ENCODE measurements at regions not wholly inside any gene's neighbourhood (a gene's known extent, or its start where the extent isn't known, plus 50 kb on each side); places are given as distances from the start of the nearest gene placed in this dataset.

DNA sequence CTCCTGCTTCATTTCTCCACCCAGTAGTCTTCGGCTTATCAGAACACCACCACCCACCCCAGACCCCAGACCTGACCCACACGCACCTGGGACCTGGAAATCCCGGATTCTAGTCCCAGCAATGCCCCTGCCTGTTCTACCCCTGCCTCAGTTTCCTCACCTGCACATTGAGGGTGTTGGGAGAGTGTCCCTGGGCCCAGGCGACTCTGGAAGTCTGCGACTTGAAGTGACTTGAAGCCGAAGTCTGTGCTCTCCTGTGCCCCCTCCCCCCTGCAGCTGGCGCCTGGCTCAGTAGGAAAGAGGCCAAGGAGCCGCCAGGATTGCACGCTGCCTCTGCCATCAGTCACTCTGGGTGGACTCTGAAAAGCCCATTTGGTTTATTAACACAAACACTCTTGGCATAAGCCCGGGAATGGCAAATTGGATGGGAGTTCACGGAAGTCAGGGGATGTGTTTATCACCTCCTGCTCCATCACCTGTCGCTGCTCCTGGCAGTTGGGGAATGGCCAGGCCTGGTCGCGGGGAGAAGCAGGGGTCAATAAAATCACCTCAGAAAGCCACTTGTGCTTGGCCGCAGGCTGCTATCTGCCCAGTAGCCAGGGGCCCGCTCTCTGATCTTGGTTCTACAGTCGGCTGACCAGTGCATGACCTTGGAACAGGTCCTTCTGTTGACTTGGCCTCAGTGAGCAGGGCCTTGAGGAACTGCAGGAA lies 132.7 kb downstream of the ACTL8 start:
- Mint-ChIP-seq H3K9me3 (ENCODE audit: unreplicated experiment) (no peaks in the 10 kb centered on the region), H3K27ac (ENCODE audit: unreplicated experiment) (no peak overlapping the region)

DNA sequence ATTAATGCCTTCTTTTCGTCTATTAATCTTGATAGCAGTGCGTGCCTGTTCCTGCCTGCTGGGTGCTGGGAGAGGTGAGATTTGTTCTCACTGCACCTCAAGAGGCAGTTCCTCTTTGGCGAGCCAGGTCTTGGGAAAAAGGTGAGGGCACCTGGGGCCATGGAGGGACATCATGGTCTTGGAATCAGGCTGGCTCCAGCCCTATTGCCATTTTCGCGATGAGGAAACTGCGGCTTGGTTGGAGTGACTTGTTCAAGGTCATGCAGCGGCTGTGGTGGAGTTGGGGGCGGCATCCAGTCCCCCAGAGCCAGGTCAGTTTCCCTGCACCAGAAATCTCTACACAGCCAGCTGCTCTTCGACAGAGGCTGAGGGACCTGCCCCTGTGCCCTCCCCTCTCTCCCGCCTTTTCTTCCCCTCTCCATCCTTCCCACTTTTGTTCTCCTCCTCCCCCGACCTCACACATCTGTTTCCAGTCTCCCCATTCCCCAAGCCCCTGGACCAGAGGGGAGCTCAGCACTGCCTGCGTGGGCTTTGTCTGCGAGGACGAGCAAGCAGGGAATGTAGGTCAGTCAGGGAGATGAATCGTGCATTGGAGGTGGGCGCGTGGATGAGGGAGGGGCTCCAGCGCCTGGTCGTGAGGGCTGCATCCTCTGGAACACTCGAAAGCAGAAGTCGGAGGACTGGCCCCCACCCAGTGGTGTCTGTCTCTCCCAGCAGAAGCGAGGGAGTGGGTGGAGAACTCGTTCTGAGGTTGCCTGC lies 135.1 kb downstream of the ACTL8 start:
- H3K27me3 Mint-ChIP-seq (ENCODE audit: unreplicated experiment), result peaks cover 3% of the 10 kb centered on the region
- no peak overlapping the region for H3K27ac Mint-ChIP-seq (ENCODE audit: unreplicated experiment)
- no peak for DNase-seq (ENCODE audit: extremely low spot score, unreplicated experiment)
- H3K4me3 Mint-ChIP-seq (ENCODE audit: unreplicated experiment), result no peak overlapping the region
- TF ChIP-seq, protein P1, sequence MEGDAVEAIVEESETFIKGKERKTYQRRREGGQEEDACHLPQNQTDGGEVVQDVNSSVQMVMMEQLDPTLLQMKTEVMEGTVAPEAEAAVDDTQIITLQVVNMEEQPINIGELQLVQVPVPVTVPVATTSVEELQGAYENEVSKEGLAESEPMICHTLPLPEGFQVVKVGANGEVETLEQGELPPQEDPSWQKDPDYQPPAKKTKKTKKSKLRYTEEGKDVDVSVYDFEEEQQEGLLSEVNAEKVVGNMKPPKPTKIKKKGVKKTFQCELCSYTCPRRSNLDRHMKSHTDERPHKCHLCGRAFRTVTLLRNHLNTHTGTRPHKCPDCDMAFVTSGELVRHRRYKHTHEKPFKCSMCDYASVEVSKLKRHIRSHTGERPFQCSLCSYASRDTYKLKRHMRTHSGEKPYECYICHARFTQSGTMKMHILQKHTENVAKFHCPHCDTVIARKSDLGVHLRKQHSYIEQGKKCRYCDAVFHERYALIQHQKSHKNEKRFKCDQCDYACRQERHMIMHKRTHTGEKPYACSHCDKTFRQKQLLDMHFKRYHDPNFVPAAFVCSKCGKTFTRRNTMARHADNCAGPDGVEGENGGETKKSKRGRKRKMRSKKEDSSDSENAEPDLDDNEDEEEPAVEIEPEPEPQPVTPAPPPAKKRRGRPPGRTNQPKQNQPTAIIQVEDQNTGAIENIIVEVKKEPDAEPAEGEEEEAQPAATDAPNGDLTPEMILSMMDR (IDR thresholded peaks at IDR 0.05), result no peak
- H3K36me3 Mint-ChIP-seq (ENCODE audit: unreplicated experiment), result no peaks in the 10 kb centered on the region
- no peaks in the 10 kb centered on the region for H3K4me1 Mint-ChIP-seq (ENCODE audit: unreplicated experiment)
- H3K9me3 Mint-ChIP-seq (ENCODE audit: unreplicated experiment), result no peaks in the 10 kb centered on the region

More for the DNA sequence above, 132.7 kb downstream of the ACTL8 start:
- no peaks in the 10 kb centered on the region for H3K36me3 Mint-ChIP-seq (ENCODE audit: unreplicated experiment)
- no peak for DNase-seq (ENCODE audit: extremely low spot score, unreplicated experiment)
- TF ChIP-seq, protein P1 (IDR thresholded peaks at IDR 0.05), result no peak
- no peak overlapping the region for H3K4me3 Mint-ChIP-seq (ENCODE audit: unreplicated experiment)
- H3K4me1 Mint-ChIP-seq (ENCODE audit: unreplicated experiment), result no peaks in the 10 kb centered on the region
- peaks cover 3% of the 10 kb centered on the region for H3K27me3 Mint-ChIP-seq (ENCODE audit: unreplicated experiment)

DNA sequence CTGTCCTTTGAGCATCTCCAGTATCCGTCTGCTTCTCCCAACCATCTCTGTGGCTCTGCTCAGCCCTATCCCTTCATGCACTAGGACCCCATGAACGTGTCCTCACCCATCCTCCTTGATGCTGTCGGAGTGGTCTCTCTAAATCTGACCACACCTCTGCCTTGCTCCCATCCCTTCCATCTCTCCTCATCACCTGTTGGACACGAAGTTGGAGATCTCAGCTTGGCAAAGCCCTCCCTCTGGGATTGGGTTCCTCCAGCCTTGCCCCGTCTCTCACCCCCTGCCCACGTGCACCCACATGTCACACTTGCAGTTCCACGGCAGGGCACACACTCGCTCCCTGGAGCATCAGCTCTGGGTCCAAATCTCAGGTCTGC lies 135.7 kb downstream of the ACTL8 start:
- Mint-ChIP-seq H3K27me3 (ENCODE audit: unreplicated experiment) (peaks cover 3% of the 10 kb centered on the region), H3K27ac (ENCODE audit: unreplicated experiment) (no peak overlapping the region), H3K9me3 (ENCODE audit: unreplicated experiment) (no peaks in the 10 kb centered on the region), H3K4me1 (ENCODE audit: unreplicated experiment) (no peaks in the 10 kb centered on the region), H3K36me3 (ENCODE audit: unreplicated experiment) (no peaks in the 10 kb centered on the region), H3K4me3 (ENCODE audit: unreplicated experiment) (no peak overlapping the region)
- TF ChIP-seq, protein P1 (IDR thresholded peaks at IDR 0.05), result no peak
- DNase-seq (ENCODE audit: extremely low spot score, unreplicated experiment), result no peak

DNA sequence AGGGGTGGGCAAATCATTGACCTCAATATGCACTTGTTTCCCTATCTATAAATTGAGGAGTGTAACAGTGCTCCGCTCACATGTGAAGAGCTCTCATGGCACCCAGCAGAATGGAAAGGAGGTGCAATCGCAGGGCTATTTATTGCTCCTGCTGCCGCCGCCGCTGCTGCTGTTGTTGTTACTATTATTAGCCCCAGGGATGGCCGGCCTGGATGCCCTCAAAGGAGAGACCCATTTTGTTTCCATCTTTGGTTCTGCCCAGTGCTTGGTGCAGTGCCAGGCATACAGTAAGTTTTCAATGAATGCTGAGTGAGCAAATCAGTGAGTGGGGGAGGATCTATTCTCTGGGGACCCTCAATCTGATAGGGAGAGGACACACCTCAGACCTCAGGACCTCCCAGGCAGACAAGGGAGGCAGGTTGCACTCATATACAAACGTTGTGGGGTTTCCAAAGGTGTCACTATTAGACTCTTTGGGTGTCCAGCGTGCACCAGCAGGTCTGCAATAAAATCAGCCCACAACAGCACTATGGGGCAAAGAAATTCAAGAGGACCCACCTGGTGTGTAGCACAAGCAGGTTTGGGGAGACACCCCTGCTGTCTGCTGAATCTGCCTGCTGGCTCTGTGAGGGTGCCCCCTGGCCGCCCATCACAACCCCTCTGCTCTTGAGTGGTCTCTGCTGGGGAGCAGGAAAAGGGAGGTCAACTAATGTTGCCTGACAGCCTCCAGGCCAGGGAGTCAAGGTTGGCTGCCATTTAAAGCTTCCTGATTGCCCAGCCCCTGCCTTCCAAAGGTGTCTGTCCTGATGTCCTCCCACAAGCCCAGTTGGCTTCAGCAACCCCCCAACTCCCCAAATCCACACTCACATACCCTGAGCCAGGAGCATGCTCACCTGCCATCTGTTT lies 136.3 kb downstream of the ACTL8 start:
- H3K27me3 Mint-ChIP-seq (ENCODE audit: unreplicated experiment), result peaks cover 3% of the 10 kb centered on the region
- TF ChIP-seq, protein P1 (IDR thresholded peaks at IDR 0.05), result no peak
- no peak overlapping the region for H3K4me3 Mint-ChIP-seq (ENCODE audit: unreplicated experiment)
- DNase-seq (ENCODE audit: extremely low spot score, unreplicated experiment), result no peak
- no peaks in the 10 kb centered on the region for H3K9me3 Mint-ChIP-seq (ENCODE audit: unreplicated experiment)
- H3K4me1 Mint-ChIP-seq (ENCODE audit: unreplicated experiment), result no peaks in the 10 kb centered on the region
- H3K36me3 Mint-ChIP-seq (ENCODE audit: unreplicated experiment), result no peaks in the 10 kb centered on the region
- H3K27ac Mint-ChIP-seq (ENCODE audit: unreplicated experiment), result no peak overlapping the region
